ENCODE measurements at regions not wholly inside any gene's neighbourhood (a gene's known extent, or its start where the extent isn't known, plus 50 kb on each side); places are given as distances from the start of the nearest gene placed in this dataset.

- no peak overlapping the region for H3T11ph ChIP-seq (ENCODE audit: low read length)
- no peak overlapping the region for H3K14ac ChIP-seq (ENCODE audit: insufficient read depth, low read length)
- no peak overlapping the region for H2BK12ac ChIP-seq (ENCODE audit: insufficient read length, low read depth, low read length)
- no peak overlapping the region for H3K9ac ChIP-seq (ENCODE audit: extremely low read depth, insufficient read length, low read length)
- H4K5ac ChIP-seq (ENCODE audit: insufficient read length, low read depth, low read length) = no peak overlapping the region
- H4K91ac ChIP-seq (ENCODE audit: insufficient read length, low read depth, low read length) = no peak overlapping the region
- no peaks in the 10 kb centered on the region for H3K27me3 ChIP-seq (ENCODE audit: insufficient read depth, low read length)
- no peak overlapping the region for H3K27ac Mint-ChIP-seq
- no peak overlapping the region for H2BK20ac ChIP-seq (ENCODE audit: low read depth, low read length, poor library complexity, severe bottlenecking)
- H2BK15ac ChIP-seq (ENCODE audit: low read depth, low read length) = no peak overlapping the region
- no peak overlapping the region for H3K23ac ChIP-seq (ENCODE audit: insufficient read length, low read depth, low read length)
- no peak overlapping the region for H3K56ac ChIP-seq (ENCODE audit: insufficient read length, low read depth, low read length)
- H3K79me1 ChIP-seq (ENCODE audit: insufficient read depth, low read depth, low read length, poor library complexity, severe bottlenecking) = no peaks in the 10 kb centered on the region
- H3K9me3 Mint-ChIP-seq = no peaks in the 10 kb centered on the region
- no peaks in the 10 kb centered on the region for H3K23me2 ChIP-seq (ENCODE audit: insufficient read length, low read depth, low read length, poor library complexity, severe bottlenecking)
- H2BK120ac ChIP-seq (ENCODE audit: low read depth, low read length, poor library complexity, severe bottlenecking) = no peak overlapping the region
- H2AK5ac ChIP-seq (ENCODE audit: insufficient read length, low read length) = no peak overlapping the region
- no peaks in the 10 kb centered on the region for H3K27me3 Mint-ChIP-seq (ENCODE audit: low read depth)
- H3K9me3 ChIP-seq (ENCODE audit: control insufficient read depth, low read depth, low read length) = no peaks in the 10 kb centered on the region
- no CpG with 5 or more reads among the region's 1 CpG for WGBS (ENCODE audit: extremely low coverage, insufficient read length, low lambda C conversion rate)
- peaks cover 5 to 8% of the 10 kb centered on the region in 2 experiments; a peak in 3 of 4 replicates for H3K4me1 Mint-ChIP-seq
- no peak overlapping the region for H3K27ac ChIP-seq (ENCODE audit: insufficient read length, low read depth, low read length)
- H4K8ac ChIP-seq (replicated peaks; ENCODE audit: insufficient read length, low read depth, low read length) = no peak overlapping the region
- no peak overlapping the region for H3K4me2 ChIP-seq (ENCODE audit: insufficient read depth, insufficient read length, low read length)
- no peak overlapping the region for H3K4ac ChIP-seq (ENCODE audit: low read depth, low read length)
- peaks cover 2% of the 10 kb centered on the region; the same call in 1 of the 2 replicates for H3K4me1 ChIP-seq (ENCODE audit: insufficient read depth, low read length)
- no peaks in the 10 kb centered on the region for H3K79me2 ChIP-seq (ENCODE audit: insufficient read depth, low read length)
- no peak overlapping the region for H3K4me3 Mint-ChIP-seq
- H3K36me3 Mint-ChIP-seq (ENCODE audit: insufficient read depth in 1 of 3, low read depth in 3 of 3) = no peaks in the 10 kb centered on the region
- no peak for TF ChIP-seq CTCF (conservative IDR thresholded peaks at IDR 0.05)
- no peak overlapping the region for H2AFZ ChIP-seq (ENCODE audit: low read length)
- H2BK5ac ChIP-seq (ENCODE audit: insufficient read length, low read length) = no peak overlapping the region
- DNase-seq = no peak
- no peaks in the 10 kb centered on the region for H4K20me1 ChIP-seq (ENCODE audit: control insufficient read depth, insufficient read depth, insufficient read length)
- H3K18ac ChIP-seq (ENCODE audit: insufficient read length, low read depth, low read length) = no peak overlapping the region
Observed at GRCh38 chr15:46413799-46414198, 779.0 kb downstream of the SQOR start.

Measured in H9 (cell line).